ENCODE measurements at regions not wholly inside any gene's neighbourhood (a gene's known extent, or its start where the extent isn't known, plus 50 kb on each side); places are given as distances from the start of the nearest gene placed in this dataset.

GRCh38 chr3:36095238-36095637, 285.1 kb upstream of the STAC start:
- no peak for DNase-seq (ENCODE audit: low spot score)
- TF ChIP-seq, protein P1, sequence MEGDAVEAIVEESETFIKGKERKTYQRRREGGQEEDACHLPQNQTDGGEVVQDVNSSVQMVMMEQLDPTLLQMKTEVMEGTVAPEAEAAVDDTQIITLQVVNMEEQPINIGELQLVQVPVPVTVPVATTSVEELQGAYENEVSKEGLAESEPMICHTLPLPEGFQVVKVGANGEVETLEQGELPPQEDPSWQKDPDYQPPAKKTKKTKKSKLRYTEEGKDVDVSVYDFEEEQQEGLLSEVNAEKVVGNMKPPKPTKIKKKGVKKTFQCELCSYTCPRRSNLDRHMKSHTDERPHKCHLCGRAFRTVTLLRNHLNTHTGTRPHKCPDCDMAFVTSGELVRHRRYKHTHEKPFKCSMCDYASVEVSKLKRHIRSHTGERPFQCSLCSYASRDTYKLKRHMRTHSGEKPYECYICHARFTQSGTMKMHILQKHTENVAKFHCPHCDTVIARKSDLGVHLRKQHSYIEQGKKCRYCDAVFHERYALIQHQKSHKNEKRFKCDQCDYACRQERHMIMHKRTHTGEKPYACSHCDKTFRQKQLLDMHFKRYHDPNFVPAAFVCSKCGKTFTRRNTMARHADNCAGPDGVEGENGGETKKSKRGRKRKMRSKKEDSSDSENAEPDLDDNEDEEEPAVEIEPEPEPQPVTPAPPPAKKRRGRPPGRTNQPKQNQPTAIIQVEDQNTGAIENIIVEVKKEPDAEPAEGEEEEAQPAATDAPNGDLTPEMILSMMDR (IDR thresholded peaks at IDR 0.05): no peak

DNA sequence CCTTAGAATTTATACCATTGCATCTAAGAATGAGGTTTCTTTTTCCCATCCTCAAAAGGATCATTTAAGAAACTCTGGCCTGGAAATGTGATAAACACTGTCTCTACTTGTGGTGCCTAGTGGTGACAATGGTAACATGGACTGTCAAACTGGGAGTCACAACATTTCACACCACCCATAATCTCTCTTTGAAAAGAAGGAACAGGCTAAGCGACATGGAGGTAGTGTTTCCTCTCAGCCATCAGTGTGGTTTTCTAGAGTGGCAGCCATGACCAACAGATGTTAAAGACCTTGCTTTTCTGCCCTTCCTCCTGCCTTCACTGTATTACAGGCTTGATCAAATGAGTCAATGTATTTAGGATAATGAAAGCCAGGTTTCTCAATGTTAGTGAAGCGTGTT, 283.1 kb upstream of the STAC start:
- Histone ChIP-seq H3K36me3 (no peaks in the 10 kb centered on the region), H3K9me3 (no peaks in the 10 kb centered on the region), H3K27ac (no peak overlapping the region), H3K4me3 (no peak overlapping the region), H3K4me1 (no peaks in the 10 kb centered on the region), H3K27me3 (no peaks in the 10 kb centered on the region)
- DNase-seq (ENCODE audit: low spot score): no peak
- TF ChIP-seq, protein P1 (IDR thresholded peaks at IDR 0.05): no peak

More at GRCh38 chr3:36095238-36095637, 285.1 kb upstream of the STAC start:
- no peaks in the 10 kb centered on the region for H3K4me1 ChIP-seq
- no peaks in the 10 kb centered on the region for H3K9me3 ChIP-seq
- no peaks in the 10 kb centered on the region for H3K27me3 ChIP-seq
- H3K4me3 ChIP-seq: no peak overlapping the region
- no peak overlapping the region for H3K27ac ChIP-seq
- no peaks in the 10 kb centered on the region for H3K36me3 ChIP-seq

- Histone ChIP-seq H3K27ac (no peak overlapping the region), H3K27me3 (no peaks in the 10 kb centered on the region), H3K9me3 (no peaks in the 10 kb centered on the region), H3K4me3 (no peak overlapping the region), H3K36me3 (no peaks in the 10 kb centered on the region), H3K4me1 (no peaks in the 10 kb centered on the region)
- DNase-seq (ENCODE audit: low spot score): no peak
- TF ChIP-seq, protein P1 (IDR thresholded peaks at IDR 0.05): no peak
These were observed 266.0 kb upstream of the STAC start for GRCh38 chr3:36114353-36114752.

DNA sequence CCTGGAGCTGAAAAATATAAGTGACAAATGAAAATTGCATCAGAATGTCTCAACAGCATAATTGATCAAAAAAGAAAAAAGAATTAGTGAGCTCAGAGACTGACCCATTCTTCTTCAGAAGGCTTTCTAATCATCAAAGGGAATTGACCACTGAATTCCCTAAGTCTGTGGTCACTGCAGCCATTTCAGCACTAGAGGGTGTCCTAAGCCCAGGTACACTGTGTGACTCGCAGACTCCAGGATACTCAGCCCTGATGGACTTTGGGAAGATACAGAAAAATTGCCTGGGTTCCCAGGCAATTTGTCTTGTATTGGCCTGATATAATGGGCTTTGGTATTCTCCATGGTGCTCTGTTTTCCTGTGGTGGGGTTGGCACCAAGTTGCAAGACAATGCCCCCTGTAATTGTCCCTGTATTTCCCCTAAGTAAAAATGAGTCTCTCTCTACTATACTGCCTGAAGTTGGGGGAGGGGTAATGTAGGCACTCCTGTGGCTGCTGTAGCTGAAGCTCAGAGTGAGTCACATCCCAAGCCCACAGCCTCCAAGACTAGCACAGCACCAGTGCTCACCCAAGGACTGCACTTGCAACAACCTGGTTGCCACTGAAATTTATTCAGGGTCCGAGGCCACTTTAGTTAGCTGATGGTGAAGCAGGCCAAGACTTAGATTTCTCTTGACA, 256.0 kb upstream of the STAC start:
- Histone ChIP-seq H3K4me3 (no peak overlapping the region), H3K27ac (no peak overlapping the region), H3K4me1 (no peaks in the 10 kb centered on the region), H3K36me3 (no peaks in the 10 kb centered on the region), H3K27me3 (no peaks in the 10 kb centered on the region), H3K9me3 (peaks cover 0 to 18% of the 10 kb centered on the region in 2 donors)
- no peak for DNase-seq (ENCODE audit: low spot score)
- TF ChIP-seq, protein P1 (IDR thresholded peaks at IDR 0.05): no peak

- DNase-seq (ENCODE audit: low spot score): no peak
- no peak overlapping the region for H3K4me3 ChIP-seq
- H3K9me3 ChIP-seq: no peaks in the 10 kb centered on the region
- H3K27ac ChIP-seq: no peak overlapping the region
- H3K36me3 ChIP-seq: no peaks in the 10 kb centered on the region
- TF ChIP-seq, protein P1 (IDR thresholded peaks at IDR 0.05): no peak
- H3K27me3 ChIP-seq: no peaks in the 10 kb centered on the region
- no peaks in the 10 kb centered on the region for H3K4me1 ChIP-seq
These were observed 248.1 kb upstream of the STAC start for GRCh38 chr3:36132214-36132613.

GRCh38 chr3:36135863-36136262, 244.4 kb upstream of the STAC start:
- Histone ChIP-seq H3K4me3 (no peak overlapping the region), H3K27me3 (no peaks in the 10 kb centered on the region), H3K27ac (no peak overlapping the region), H3K9me3 (no peaks in the 10 kb centered on the region), H3K4me1 (no peaks in the 10 kb centered on the region), H3K36me3 (no peaks in the 10 kb centered on the region)
- no peak for DNase-seq (ENCODE audit: low spot score)
- TF ChIP-seq, protein P1 (IDR thresholded peaks at IDR 0.05): no peak

Measured in right atrium auricular region (tissue), 2 donors.